ENCODE measurements at regions not wholly inside any gene's neighbourhood (a gene's known extent, or its start where the extent isn't known, plus 50 kb on each side); places are given as distances from the start of the nearest gene placed in this dataset.
"Not testable (repeated sequence)": the region's sequence is repeated elsewhere in the genome, so short reads cannot be mapped to it uniquely, and the experiment has no call there.

DNA sequence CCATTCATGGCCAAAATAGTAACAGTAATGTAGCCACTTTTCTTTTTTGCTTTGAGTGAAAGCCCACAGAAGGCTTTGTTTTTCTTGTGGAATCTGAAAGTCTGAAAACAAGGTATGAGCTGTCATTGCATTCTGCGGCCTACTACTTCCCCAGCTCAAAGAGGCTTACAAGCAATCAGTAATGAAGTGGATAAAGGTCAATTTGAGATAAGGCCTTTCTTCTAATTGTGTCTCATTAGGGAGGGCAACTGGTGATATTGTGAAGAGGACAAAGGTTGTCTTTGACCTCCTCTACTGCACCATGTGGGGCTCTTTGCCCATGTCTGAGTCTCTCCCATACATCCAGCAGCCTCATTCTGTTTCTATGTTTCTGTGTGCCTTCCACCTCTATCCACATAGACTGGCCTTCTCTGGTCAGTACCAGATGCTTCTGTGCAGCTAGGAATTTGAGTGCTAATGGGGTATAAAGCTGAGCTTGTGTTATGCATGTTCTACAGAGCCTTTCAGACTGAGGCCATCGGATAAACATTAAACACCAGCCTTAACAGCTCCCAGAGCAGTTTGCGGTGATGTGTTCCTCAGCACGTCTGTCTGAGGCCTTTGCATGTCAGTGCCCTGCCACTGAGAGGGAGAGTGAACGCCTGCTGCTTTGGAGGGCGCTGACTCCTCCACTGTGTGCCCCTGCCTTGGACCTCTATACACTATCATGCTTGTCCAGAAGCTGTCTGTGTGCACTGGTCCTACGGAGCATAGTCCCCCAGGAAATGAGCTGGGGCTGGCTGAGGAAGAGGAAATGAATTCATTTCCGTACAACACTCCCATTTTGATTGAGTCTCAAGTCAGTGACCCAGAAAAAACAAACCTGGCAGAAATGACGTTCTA, 80.2 kb downstream of the SH2D1A start:
- no peak for DNase-seq

DNA sequence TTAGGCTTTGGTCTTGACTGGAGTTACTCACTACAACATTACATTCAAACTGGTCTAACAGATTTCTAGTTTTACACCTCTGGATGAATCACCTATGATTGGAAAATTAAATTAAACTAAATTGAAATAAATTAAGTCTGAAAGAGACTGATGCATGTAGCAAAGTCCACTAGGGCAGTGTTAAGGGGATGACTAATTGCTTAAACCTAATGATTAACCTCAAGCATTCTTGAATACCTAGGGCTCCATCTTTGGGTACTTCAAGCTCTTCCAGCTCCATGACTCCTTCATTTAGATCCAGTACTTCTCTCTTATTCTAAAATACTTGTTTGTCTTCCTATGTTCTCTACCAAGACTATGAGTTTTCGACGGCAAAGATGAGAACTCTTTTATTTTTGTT, 86.8 kb downstream of the SH2D1A start:
- no peak for DNase-seq

DNA sequence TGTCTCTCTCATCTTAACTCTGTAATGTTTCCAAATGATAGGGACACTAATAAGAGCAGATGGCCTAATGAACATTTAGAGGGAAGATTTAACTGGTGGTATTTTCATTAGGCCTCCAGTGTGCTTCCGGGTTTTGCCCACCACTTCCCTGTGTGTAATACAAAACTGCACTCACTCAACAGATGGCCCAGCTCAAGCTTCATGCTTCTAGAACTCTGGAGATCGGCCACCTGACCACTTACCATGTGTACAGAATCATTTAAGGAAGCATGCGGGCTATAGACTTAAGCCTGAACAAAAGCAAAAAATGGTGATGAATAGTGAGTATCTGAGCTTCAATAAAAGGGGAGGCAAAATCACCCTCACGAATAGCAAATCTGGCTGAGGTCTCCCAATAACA, 89.3 kb downstream of the SH2D1A start:
- DNase-seq, result no peak

DNA sequence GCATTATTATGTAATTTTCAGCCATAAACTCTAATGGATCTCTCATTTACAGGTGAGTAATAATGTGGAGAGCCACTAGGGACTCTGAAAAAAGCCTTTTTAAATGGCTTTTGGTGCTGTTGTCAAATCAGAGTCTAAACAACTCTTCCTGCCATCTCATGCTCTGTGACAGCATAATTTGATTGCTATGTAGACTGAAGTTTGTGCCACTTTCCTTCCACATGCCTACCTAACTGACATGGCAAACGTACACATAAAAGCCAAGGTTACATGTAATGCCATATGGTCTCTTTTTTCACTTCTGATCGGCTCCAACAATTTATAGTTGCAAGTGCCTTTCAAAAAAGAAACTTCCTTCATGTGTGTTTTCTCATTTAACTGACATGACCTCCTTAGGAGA, 94.3 kb downstream of the SH2D1A start:
- DNase-seq, result no peak

DNA sequence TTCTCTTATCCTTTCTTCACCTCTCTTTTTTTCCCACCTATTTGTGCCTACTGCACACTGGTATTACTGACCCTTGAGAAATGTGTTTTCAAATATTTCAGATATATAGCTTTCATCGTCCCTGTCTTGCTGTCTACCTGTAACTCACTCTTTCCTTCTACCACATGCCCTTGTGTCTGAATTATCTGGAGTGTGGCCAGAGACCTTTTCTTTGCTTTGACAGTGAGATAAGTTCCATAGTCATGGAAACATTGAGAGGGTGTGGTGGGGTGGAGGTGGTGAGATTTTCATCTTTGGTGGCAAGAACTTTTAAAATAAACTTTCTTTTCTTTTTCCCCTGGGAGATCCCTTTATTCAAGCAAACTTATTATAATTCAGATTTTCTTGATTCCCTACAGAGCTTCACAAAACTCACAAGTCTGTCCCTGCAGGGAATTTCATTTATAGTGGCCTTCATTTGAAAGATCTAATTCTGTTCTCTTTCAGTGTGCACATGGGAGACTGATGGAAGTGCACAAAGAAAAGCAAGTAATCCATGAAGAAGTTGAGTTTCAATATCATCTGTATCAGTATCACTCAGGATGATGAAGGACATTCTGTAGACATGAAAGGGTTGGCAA, 95.7 kb downstream of the SH2D1A start:
- no peak for DNase-seq

DNA sequence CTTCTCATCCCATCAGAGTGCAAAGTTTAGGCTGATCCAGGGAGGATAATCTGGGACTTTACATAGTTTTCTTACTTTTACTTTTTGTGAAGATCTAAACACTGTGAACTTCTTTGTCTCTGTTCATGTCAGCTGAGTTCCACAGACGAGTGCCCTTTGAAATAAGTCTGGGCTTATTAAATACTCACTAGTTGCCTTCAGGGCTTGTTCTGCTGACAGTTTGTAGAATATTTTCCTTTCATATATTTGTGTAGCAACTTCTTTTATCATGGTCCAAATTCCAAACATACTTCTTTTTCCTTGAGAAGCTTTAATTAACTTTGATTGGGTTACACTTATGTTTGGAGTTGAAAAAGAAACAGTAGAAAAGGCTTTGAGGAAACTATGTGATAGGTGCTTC, 109.6 kb downstream of the SH2D1A start:
- DNase-seq, result no peak

DNA sequence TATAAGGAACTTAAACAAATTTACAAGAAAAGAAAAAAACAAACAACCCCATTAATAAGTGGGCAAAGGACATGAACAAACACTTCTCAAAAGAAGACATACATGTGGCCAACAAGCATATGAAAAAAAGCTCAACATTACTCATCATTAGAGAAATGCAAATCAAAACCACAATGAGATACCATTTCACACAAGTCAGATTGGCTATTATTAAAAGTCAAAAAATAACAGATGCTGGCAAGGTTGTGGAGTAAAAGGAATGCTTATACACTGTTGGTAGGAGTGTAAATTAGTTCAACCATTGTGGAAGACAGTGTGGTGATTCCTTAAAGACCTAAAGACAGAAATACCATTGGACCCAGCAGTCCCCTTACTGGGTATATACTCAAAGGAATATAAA, 113.5 kb downstream of the SH2D1A start:
- not testable (repeated sequence) for DNase-seq

DNA sequence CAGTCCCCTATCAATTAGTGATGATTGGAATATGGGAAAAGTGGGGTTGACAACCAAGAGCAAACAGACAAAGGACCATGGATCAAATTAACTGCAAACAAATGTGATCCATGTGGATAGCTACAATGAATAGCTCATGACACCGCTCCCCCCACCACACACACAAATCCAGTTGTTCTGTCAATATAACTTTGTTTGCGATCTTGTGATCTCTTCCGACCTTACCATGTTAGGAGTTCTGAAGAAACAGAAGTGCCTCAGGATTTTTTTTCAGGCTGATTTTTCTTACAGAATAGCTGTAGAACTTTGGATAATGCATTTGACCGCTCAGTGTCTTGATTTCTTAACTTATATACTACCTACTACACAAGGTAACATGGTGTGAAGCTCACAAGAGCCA, 116.6 kb downstream of the SH2D1A start:
- DNase-seq, result no peak

DNA sequence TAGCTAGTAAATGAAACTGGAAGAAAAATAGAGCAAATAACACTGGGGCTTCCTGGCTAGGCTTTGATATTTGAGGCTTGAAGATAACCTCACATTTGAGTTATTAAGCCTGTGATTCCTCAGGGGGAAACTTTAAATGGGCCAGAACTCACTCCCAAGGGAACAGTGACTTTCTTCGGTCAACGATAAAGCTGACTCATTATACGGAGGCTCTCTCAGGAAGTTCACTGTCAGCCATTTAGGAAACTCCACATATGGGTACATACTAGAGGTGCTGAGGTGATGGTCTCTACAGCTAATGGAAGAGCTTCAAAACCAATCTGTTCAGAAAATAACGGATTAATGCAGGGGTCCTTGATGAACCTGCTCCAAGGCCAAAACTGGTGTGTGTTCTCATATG, 120.8 kb downstream of the SH2D1A start:
- no peak for DNase-seq

DNA sequence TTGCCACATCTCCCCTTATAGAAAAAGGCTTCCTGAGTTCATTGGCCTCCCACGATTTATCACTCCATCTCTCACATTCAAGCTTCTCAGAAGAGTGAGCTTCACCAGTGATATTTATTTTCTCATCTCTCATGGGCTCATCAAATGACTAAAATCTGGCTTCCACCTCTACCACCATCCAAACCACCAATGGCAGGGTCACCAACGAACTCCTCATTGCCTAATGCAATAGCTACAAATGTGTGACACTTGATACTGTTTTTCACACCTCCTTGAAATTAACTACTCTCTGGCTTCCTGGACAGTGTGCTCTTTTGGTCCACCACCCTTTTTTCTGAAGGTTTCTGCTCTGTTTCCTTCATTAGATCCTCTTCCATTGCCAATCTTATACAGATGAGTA, 129.0 kb downstream of the SH2D1A start:
- DNase-seq, result no peak

DNA sequence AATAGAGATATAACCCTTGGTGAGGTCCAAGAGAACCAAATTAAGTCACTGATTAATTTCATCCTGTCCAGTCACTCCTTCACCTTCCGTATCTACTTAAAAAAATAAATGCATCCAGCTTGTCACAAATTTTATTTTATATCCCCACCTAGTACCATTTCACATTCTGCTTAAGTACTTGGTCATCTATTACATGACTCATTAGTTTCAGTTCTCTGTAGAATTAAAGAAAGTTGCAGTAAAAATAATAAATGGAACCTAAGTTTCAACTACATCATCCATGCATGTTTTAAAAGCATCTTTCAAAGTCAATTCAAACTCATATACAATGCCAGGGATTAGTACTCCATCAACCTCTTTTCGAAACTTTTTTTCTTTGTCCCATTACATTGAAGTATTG, 130.2 kb downstream of the SH2D1A start:
- DNase-seq, result no peak

DNA sequence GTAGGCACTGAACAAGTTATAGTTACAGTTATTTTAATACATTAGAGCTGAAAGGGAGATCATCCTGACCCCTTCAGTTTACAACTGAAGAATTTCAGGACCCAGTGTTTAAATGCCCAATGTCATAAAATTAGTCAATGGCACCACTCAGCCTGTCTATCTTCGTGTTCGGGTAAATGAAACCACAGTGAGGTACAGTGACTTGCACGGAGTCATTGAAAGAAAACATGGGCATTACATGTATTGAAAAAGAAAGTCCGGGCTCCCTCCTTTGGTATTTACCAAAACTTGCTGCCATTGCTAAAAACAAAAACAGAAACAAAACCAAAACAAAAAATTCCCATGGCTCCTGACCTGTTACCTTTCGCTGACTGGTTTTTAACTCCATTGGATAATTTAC, 131.7 kb downstream of the SH2D1A start:
- no peak for DNase-seq

DNA sequence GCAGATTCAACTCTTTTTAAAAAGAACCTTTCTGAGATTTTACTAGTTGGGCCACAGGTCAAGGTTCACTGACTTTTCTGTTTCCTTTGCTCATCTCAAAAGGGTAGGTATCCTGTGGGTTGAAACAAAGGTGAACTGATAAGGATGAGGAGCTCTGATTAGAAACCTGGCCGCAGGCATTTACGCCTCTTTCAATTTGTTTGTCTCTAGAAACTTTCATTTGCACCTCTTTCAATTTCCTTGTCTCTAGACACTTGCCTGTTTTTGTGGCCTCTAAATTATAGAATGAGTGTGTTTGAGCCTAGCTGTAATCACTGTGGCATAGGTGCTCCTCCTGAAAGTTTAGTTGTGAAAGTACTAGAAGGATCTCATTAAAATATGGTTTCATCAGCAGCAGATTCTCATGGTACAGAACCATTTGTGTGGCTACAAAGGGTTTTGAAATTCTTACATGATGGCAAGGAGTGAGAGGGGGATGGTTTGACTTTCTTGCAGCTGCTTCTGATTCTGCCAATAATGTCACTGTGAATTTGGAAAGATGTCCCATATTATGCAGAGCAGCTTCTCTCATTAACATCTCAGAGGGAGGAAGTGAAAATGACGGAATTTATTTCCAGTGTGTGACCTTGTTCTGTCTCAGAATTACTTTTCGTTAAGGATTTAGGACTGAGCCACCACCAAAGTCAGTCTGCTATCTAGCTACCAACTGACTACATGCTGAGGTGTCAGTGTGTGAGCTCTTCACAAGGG, 142.2 kb downstream of the SH2D1A start:
- DNase-seq, result no peak

DNA sequence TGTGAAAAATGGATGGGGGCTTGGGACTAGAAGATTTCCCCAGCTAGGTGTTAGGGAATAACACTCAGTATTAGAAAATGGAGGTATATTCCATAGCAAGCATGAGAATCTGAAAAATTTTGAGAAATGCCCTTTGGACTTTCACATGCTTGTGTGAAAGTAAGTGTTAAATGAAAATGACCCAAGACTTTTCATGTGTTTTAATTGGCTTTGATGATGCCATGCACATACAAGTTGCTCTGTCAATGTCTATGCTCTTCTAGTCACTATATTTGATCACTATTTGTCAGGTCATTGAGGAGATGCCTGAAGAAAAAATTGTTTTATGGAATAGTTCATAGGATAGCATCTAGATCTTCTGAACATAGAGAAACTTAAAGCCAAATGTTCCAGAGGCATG, 147.6 kb downstream of the SH2D1A start:
- DNase-seq, result no peak

DNA sequence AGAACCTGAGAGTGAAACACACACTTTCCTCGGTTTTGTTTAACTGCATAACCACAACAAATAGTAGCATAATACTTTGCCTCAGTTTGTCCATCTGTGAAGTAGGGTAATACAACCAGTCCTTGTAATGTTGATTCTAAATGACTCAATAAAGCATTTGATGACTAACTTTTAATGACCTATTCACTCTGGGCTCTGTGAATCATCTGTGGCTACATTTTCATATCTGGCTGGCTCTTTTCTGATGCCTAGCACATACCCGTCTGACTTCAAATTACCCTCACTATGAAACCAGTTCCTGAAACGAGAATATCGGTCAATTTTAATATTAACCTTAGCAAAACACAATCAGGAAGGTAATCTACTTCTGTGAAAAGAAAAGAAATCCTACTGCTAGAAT, 151.0 kb downstream of the SH2D1A start:
- no peak for DNase-seq

DNA sequence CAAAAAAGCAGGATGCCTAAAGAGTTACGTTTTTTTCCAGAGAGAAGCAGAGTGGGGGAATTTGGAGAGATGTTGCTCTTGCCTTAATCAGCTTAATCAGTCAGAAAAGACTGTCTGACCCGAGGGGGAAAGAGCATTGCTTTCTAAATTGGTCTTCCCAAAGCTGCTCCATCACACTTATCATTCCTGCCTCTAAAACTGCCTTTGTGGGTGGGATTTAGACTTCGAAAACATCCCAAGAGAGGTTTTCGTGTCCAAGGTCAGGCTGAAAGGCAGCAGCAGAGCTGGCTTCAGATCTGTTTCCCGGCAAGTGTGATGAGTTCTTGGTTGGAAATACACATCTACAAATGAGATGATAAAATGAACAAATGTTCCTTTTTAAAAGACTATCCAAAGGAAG, 155.2 kb downstream of the SH2D1A start:
- DNase-seq, result no peak

DNA sequence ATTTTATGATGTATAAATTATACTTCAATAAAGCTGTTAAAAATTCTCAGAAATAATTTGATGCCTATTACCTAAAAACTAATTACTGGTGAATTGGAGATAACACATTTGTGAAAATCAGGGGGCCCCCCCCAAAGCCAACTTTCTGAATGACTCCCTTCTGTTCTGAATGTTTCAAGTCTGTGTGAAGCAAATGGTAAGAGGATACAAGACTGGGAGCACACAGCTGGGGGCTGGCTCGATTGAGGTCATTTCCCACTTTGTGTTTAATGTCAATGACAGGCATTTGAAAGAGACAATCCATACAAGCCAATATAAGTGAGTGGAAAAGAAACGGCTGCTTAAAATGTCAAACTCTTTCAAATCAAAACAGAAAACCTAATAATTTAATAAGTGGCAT, 155.8 kb downstream of the SH2D1A start:
- no peak for DNase-seq

DNA sequence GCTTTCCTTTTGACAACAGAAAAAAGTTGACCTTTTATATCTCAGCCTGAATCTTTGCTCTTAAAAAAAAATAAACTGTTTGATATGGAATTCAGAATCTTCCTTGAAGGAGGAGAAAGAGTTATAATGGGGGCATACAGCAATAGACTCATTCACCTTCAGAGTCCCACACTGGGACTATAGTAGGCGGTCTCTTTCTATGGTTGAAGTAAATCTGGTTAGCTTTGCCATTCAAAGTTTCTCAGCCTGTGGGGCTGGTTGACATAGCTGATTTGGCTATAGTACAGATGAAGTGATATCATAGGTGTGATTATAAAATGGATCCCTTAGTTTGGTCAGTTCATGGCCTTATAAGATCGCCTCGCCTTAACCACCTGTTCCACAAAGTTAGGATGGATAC, 156.2 kb downstream of the SH2D1A start:
- no peak for DNase-seq

DNA sequence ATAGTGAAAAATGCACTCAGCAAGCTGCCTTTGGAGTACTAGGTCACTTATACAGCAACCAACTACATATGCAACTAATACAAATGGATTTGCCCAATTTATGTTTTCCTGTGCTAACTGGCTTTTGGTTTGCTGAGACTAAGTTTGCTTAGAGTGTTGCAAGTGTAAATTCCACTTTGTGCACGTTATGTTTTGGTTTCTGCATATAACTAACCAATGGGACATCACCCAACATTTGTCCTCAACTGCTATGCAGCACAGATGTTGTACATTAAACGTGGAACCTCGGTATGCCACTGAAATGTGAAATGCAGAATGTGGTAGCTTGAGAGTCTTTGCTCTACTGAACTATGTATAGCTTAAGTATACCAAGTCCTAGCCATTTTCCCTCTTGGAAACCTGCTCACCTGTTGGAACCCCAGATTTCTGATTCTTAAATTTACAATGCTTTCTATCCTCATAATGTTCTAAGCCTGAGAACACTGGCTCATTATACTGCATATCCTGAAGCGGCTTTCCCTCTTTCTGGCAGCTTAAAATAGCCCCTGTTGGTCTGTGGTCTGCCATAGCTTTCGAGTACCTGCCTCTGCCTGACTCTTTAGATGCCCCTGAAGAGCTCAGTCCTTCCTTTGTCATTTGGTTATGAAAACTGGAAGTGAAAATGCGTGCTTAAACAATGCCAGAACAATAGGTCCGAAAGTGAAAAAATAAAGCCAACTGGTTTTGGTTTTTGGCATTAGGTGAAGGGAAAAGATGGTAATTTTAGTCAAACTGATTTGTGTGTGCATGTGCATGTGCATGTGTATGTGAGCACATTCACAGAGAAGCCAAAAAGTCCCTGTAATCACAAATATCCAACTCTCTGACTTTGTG, 158.0 kb downstream of the SH2D1A start:
- no peak for DNase-seq

DNA sequence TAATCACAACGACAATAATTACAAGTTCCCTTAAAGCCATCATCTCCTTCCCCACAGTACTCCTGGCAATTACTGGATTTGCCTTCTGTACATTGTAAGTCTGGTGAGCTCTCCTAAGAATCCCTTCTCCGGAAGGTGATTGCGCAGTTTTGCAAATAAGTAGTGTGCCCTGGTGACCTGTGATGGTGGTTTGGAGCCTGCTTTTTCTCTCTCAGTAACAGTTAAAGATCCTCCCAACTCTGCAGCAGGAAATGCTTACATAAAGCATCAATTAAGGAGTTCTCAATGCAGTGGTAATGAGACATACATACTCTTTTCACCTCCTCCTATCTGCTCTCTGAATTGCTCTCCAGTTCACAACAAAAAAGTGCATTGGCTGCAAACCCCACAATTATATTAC, 159.7 kb downstream of the SH2D1A start:
- DNase-seq, result no peak

DNA sequence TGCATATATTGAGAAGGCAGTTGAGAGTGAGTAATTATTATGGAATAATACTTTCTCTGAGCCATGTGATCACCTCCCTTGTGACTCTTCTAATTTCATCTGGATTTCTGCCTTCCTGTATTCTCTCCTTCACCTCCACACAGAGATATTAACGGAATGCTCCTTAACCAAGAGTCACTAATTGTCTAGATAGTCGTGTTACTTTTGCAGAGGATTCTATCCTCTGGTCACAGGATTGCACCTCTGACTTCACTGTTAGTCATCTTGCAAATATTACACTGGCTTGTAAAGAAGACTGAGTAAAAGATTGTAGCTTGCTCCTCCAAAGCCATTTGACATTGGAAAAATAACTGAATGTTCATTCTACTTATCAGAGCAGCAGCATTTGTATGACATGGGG, 160.9 kb downstream of the SH2D1A start:
- DNase-seq, result no peak

DNA sequence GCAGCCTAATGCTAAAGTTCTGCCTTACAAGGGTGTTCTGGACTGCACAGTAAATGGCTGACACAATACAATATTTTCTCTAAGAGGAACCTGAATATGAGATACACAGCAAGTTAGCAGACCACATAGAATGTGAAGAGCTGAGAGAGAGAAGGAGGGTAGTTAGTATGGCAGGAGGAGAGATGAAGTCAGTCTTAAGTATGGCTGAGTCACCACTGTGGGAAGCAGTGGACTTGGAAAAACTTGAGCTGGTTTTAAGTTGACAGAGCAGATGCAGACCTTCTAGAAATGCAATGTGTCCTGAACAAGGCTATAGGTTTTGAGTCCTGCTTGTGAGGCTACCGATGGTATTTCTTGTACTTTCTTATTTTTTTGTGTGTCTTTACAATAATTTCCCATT, 172.5 kb downstream of the SH2D1A start:
- DNase-seq, result no peak

DNA sequence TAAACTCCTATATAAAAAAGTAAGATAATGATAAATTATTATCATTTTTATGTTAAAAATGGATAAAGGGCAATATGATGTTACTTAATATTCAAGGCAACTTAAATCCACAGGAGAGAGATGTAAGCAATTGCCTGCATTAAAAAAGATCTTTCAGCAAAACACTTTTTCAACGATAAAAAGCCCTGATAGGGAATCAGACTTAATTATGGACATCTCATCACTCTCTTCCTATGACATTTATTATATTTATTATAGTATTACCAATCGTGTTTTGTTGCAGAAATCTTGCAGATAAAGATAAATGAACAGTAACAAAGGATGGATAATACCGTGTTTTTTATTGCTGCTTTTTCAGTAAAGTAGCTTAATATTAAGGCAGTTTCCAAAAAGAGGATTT, 178.5 kb downstream of the SH2D1A start:
- no peak for DNase-seq

All from NCI-H526 (cell line).